Large intestine (tissue), 3 donors: ENCODE measurements at regions not wholly inside any gene's neighbourhood (a gene's known extent, or its start where the extent isn't known, plus 50 kb on each side); places are given as distances from the start of the nearest gene placed in this dataset.
A peak's percentile ranks its signal among the peaks of the same experiment; 100 is the strongest.

Experiments
- DNase-seq, 2 donors: peaks; one replicate each; pipeline versions ENCODE4 v3.0.0 to v3.0.0-alpha.2; 2013
- H3K27ac ChIP-seq: one replicate; pipeline ENCODE4 v1.5.1; 2013; ENCODE audit warnings: low read length
- H3K27me3 ChIP-seq: 2 replicates; pipeline ENCODE4 v1.6.1; 2013; ENCODE audit warnings: low read length; ENCODE audit not compliant: control insufficient read depth, insufficient read depth
- H3K36me3 ChIP-seq: 2 replicates; pipeline ENCODE4 v1.6.1; 2013; ENCODE audit warnings: low read length; ENCODE audit not compliant: control insufficient read depth, insufficient read depth
- H3K4me1 ChIP-seq: one replicate; pipeline ENCODE4 v1.6.1; 2013; ENCODE audit warnings: low read length; ENCODE audit not compliant: control insufficient read depth, insufficient read depth
- H3K4me3 ChIP-seq: one replicate; pipeline ENCODE4 v1.5.1; 2013; ENCODE audit warnings: low read length
- H3K9me3 ChIP-seq: one replicate; pipeline ENCODE4 v1.6.1; 2013; ENCODE audit warnings: mild to moderate bottlenecking, low read depth, low read length, moderate library complexity; ENCODE audit not compliant: control insufficient read depth
- WGBS: methylation state at CpG from one replicate; pipeline ENCODE4 v1.1.5; 2013; ENCODE audit warnings: low lambda C conversion rate; ENCODE audit not compliant: insufficient coverage; 5-methylcytosine and 5-hydroxymethylcytosine counted together

- Histone ChIP-seq H3K4me3 (no peak overlapping the region), H3K27me3 (peaks cover 5% of the 10 kb centered on the region), H3K27ac (no peak overlapping the region), H3K4me1 (no peaks in the 10 kb centered on the region), H3K9me3 (no peaks in the 10 kb centered on the region), H3K36me3 (no peaks in the 10 kb centered on the region)
- no CpG with 5 or more reads among the region's 9 CpGs for WGBS
- no peak for DNase-seq
Measured at GRCh38 chr2:5976531-5977065, 284.4 kb downstream of the SOX11 start.

GRCh38 chr2:5977477-5977876, 285.3 kb downstream of the SOX11 start:
- no peak overlapping the region for H3K4me3 ChIP-seq
- H3K9me3 ChIP-seq, result no peaks in the 10 kb centered on the region
- no peaks in the 10 kb centered on the region for H3K36me3 ChIP-seq
- no peaks in the 10 kb centered on the region for H3K4me1 ChIP-seq
- WGBS, result no CpG with 5 or more reads among the region's 2 CpGs
- no peak for DNase-seq
- peaks cover 8% of the 10 kb centered on the region for H3K27me3 ChIP-seq
- no peak overlapping the region for H3K27ac ChIP-seq

GRCh38 chr2:5978131-5978751, 286.1 kb downstream of the SOX11 start:
- no peak for DNase-seq
- 100% methylated on average over 1 of the region's 4 CpGs for WGBS
- Histone ChIP-seq H3K27me3 (peaks cover 8% of the 10 kb centered on the region), H3K9me3 (no peaks in the 10 kb centered on the region), H3K27ac (no peak overlapping the region), H3K4me3 (no peak overlapping the region), H3K4me1 (no peaks in the 10 kb centered on the region), H3K36me3 (no peaks in the 10 kb centered on the region)

GRCh38 chr2:5980450-5981190, 288.4 kb downstream of the SOX11 start:
- Histone ChIP-seq H3K27ac (no peak overlapping the region), H3K4me3 (no peak overlapping the region), H3K27me3 (peaks cover 8% of the 10 kb centered on the region), H3K4me1 (no peaks in the 10 kb centered on the region), H3K36me3 (no peaks in the 10 kb centered on the region), H3K9me3 (no peaks in the 10 kb centered on the region)
- no CpG with 5 or more reads among the region's 16 CpGs for whole genome bisulfite sequencing
- peak in 1 of 2 donors; percentile 10 for DNase-seq

- H3K9me3 ChIP-seq, result no peaks in the 10 kb centered on the region
- H3K27ac ChIP-seq, result no peak overlapping the region
- 94% methylated on average over 3 of the region's 16 CpGs for WGBS
- no peak for DNase-seq
- H3K27me3 ChIP-seq, result peaks cover 8% of the 10 kb centered on the region
- no peaks in the 10 kb centered on the region for H3K4me1 ChIP-seq
- no peak overlapping the region for H3K4me3 ChIP-seq
- no peaks in the 10 kb centered on the region for H3K36me3 ChIP-seq
Measured at GRCh38 chr2:5982193-5982902, 290.2 kb downstream of the SOX11 start.

GRCh38 chr2:5982903-5983265, 290.7 kb downstream of the SOX11 start:
- Histone ChIP-seq H3K9me3 (no peaks in the 10 kb centered on the region), H3K27me3 (peaks cover 8% of the 10 kb centered on the region), H3K4me3 (no peak overlapping the region), H3K4me1 (no peaks in the 10 kb centered on the region), H3K27ac (no peak overlapping the region), H3K36me3 (no peaks in the 10 kb centered on the region)
- no CpG with 5 or more reads among the region's 11 CpGs for WGBS
- DNase-seq, result no peak

- Histone ChIP-seq H3K9me3 (no peaks in the 10 kb centered on the region), H3K27me3 (peaks cover 8% of the 10 kb centered on the region), H3K4me3 (no peak overlapping the region), H3K4me1 (no peaks in the 10 kb centered on the region), H3K27ac (no peak overlapping the region), H3K36me3 (no peaks in the 10 kb centered on the region)
- 96% methylated on average over 4 of the region's 13 CpGs for WGBS
- DNase-seq, result no peak
Measured at GRCh38 chr2:5983511-5984272, 291.5 kb downstream of the SOX11 start.

GRCh38 chr2:5984273-5984655, 292.1 kb downstream of the SOX11 start:
- H3K36me3 ChIP-seq, result no peaks in the 10 kb centered on the region
- H3K27me3 ChIP-seq, result peaks cover 8% of the 10 kb centered on the region
- WGBS, result no CpG with 5 or more reads among the region's 2 CpGs
- H3K4me3 ChIP-seq, result no peak overlapping the region
- no peak overlapping the region for H3K27ac ChIP-seq
- no peak for DNase-seq
- H3K4me1 ChIP-seq, result no peaks in the 10 kb centered on the region
- no peaks in the 10 kb centered on the region for H3K9me3 ChIP-seq

- H3K9me3 ChIP-seq, result no peaks in the 10 kb centered on the region
- no peaks in the 10 kb centered on the region for H3K4me1 ChIP-seq
- no peak for DNase-seq
- H3K4me3 ChIP-seq, result no peak overlapping the region
- WGBS, result no CpG with 5 or more reads among the region's 6 CpGs
- peaks cover 8% of the 10 kb centered on the region for H3K27me3 ChIP-seq
- no peak overlapping the region for H3K27ac ChIP-seq
- H3K36me3 ChIP-seq, result no peaks in the 10 kb centered on the region
Measured at GRCh38 chr2:5984946-5985345, 292.8 kb downstream of the SOX11 start.
